GM12872 (cell line): ENCODE measurements at regions not wholly inside any gene's neighbourhood (a gene's known extent, or its start where the extent isn't known, plus 50 kb on each side); places are given as distances from the start of the nearest gene placed in this dataset.

Experiments used
- CTCF ChIP-seq: IDR thresholded peaks from 3 replicates; pipeline ENCODE4 v1.5.1; 2011; ENCODE audit warnings: low read depth, mild to moderate bottlenecking, low read length, moderate library complexity; ENCODE audit not compliant: insufficient read depth

GRCh38 chr12:34393821-34394150, 371.5 kb downstream of the ALG10 start:
- TF ChIP-seq CTCF, result no peak

- no peak for TF ChIP-seq CTCF
Observed at GRCh38 chr12:34394211-34395055, 372.1 kb downstream of the ALG10 start.

- TF ChIP-seq CTCF, result no peak
Observed at GRCh38 chr12:34395056-34396005, 373.0 kb downstream of the ALG10 start.

GRCh38 chr12:34396006-34396860, 373.9 kb downstream of the ALG10 start:
- TF ChIP-seq CTCF, result no peak

GRCh38 chr12:34396861-34397590, 374.7 kb downstream of the ALG10 start:
- no peak for TF ChIP-seq CTCF

GRCh38 chr12:34397591-34398365, 375.5 kb downstream of the ALG10 start:
- no peak for TF ChIP-seq CTCF
